ENCODE measurements at regions not wholly inside any gene's neighbourhood (a gene's known extent, or its start where the extent isn't known, plus 50 kb on each side); places are given as distances from the start of the nearest gene placed in this dataset.

DNA sequence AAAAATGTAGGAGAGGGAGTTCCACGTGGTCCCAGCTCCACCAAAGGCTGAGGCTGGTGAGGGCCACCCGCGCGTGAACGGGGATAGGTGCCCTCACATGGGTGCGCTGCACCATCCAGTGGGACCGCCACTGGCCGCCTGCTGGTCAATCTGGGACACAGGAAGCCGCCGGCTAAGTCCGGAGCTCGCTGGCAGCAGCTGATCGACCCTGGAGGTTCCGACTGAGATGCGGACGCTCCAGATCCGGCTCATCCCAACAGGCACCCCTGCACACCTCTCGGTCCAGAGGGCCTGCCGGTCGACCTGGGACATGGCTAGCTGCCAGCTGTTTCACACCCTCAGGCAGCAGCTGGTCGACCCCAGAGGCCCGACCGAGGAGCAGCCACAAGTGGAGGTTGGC lies 116.5 kb upstream of the ANKRD30BL start:
- TF ChIP-seq CTCF (IDR thresholded peaks at IDR 0.05) = no peak
- TF ChIP-seq SIN3A (IDR thresholded peaks at IDR 0.05; ENCODE audit: borderline replicate concordance, insufficient read depth, low read depth, low read length) = no peak
- TF ChIP-seq REST (IDR thresholded peaks at IDR 0.05; ENCODE audit: insufficient read depth in 1 of 2, low read depth in 2 of 2, low read length in 1 of 2) = no peak
- no peak for TF ChIP-seq POLR2AphosphoS5 (IDR thresholded peaks at IDR 0.05; ENCODE audit: low read depth, low read length)
- no peak for TF ChIP-seq TCF7L2 (IDR thresholded peaks at IDR 0.05; ENCODE audit: low read depth, low read length)

All from Panc1 (cell line).